ENCODE measurements at regions not wholly inside any gene's neighbourhood (a gene's known extent, or its start where the extent isn't known, plus 50 kb on each side); places are given as distances from the start of the nearest gene placed in this dataset.
"Not testable (repeated sequence)": the region's sequence is repeated elsewhere in the genome, so short reads cannot be mapped to it uniquely, and the experiment has no call there.

- no peak overlapping the region for H3K4ac ChIP-seq (ENCODE audit: low read depth, low read length)
Observed at GRCh38 chr2:237000481-237000880, 85.2 kb upstream of the COPS8 start.

GRCh38 chr2:237005341-237005740, 80.3 kb upstream of the COPS8 start:
- not testable (repeated sequence) for H3K9me3 ChIP-seq (ENCODE audit: insufficient read depth, low read depth, low read length); H2BK12ac ChIP-seq (ENCODE audit: low read length); H4K12ac ChIP-seq (ENCODE audit: low read depth, low read length); H2BK5ac ChIP-seq (ENCODE audit: low read depth, low read length, poor library complexity); H3K79me2 ChIP-seq (ENCODE audit: control insufficient read depth, insufficient read depth, low read length, poor library complexity); H2BK120ac ChIP-seq (ENCODE audit: insufficient read depth, low read length, poor library complexity); H4K91ac ChIP-seq (ENCODE audit: low read depth, low read length); H3K4ac ChIP-seq (ENCODE audit: low read depth, low read length); H3K4me3 ChIP-seq (ENCODE audit: low read depth, low read length); DNase-seq; H2AK5ac ChIP-seq (ENCODE audit: low read length); H3K23ac ChIP-seq (ENCODE audit: low read length); H3K4me2 ChIP-seq (ENCODE audit: low read length); H3K4me1 ChIP-seq (ENCODE audit: control insufficient read depth in 1 of 2, insufficient read depth in 2 of 2, low read length in 2 of 2); H3K27ac ChIP-seq (ENCODE audit: low read depth, low read length); H2AFZ ChIP-seq (ENCODE audit: insufficient read depth, low read length, poor library complexity); H3K18ac ChIP-seq (ENCODE audit: low read length); H3K27me3 ChIP-seq (ENCODE audit: insufficient read depth, low read length); H4K8ac ChIP-seq (ENCODE audit: low read depth, low read length); H3K9ac ChIP-seq (ENCODE audit: low read length); H3K79me1 ChIP-seq (ENCODE audit: low read length); H3K36me3 ChIP-seq (ENCODE audit: control insufficient read depth in 1 of 2, insufficient read depth in 2 of 2, low read length in 2 of 2); H3K14ac ChIP-seq (ENCODE audit: low read length)
- WGBS (ENCODE audit: extremely low coverage, insufficient coverage, insufficient read length), result no CpG with 5 or more reads among the region's 17 CpGs

More at GRCh38 chr2:237000481-237000880, 85.2 kb upstream of the COPS8 start:
- Histone ChIP-seq H3K23ac (ENCODE audit: low read length) (no peak overlapping the region), H3K4me2 (ENCODE audit: low read length) (no peak overlapping the region), H3K9me3 (ENCODE audit: insufficient read depth, low read depth, low read length) (peaks cover 4% of the 10 kb centered on the region), H2BK5ac (ENCODE audit: low read depth, low read length, poor library complexity) (no peak overlapping the region), H3K27ac (ENCODE audit: low read depth, low read length) (no peak overlapping the region), H2AK5ac (ENCODE audit: low read length) (no peak overlapping the region), H3K18ac (ENCODE audit: low read length) (no peak overlapping the region), H2AFZ (ENCODE audit: insufficient read depth, low read length, poor library complexity) (no peak overlapping the region), H3K36me3 (ENCODE audit: control insufficient read depth in 1 of 2, insufficient read depth in 2 of 2, low read length in 2 of 2) (no peaks in the 10 kb centered on the region), H3K14ac (ENCODE audit: low read length) (no peak overlapping the region), H2BK12ac (ENCODE audit: low read length) (no peak overlapping the region), H3K9ac (ENCODE audit: low read length) (no peak overlapping the region), H2BK120ac (ENCODE audit: insufficient read depth, low read length, poor library complexity) (no peak overlapping the region), H3K4me3 (ENCODE audit: low read depth, low read length) (no peak overlapping the region), H3K27me3 (ENCODE audit: insufficient read depth, low read length) (no peaks in the 10 kb centered on the region), H3K79me1 (ENCODE audit: low read length) (no peaks in the 10 kb centered on the region), H3K79me2 (ENCODE audit: control insufficient read depth, insufficient read depth, low read length, poor library complexity) (no peaks in the 10 kb centered on the region), H4K12ac (ENCODE audit: low read depth, low read length) (no peak overlapping the region), H3K4me1 (ENCODE audit: control insufficient read depth in 1 of 2, insufficient read depth in 2 of 2, low read length in 2 of 2) (peaks cover 0 to 3% of the 10 kb centered on the region in 2 experiments), H4K8ac (ENCODE audit: low read depth, low read length) (no peak overlapping the region), H4K91ac (ENCODE audit: low read depth, low read length) (no peak overlapping the region)
- WGBS (ENCODE audit: extremely low coverage, insufficient coverage, insufficient read length), result no CpG with 5 or more reads among the region's 3 CpGs
- DNase-seq, result no peak

DNA sequence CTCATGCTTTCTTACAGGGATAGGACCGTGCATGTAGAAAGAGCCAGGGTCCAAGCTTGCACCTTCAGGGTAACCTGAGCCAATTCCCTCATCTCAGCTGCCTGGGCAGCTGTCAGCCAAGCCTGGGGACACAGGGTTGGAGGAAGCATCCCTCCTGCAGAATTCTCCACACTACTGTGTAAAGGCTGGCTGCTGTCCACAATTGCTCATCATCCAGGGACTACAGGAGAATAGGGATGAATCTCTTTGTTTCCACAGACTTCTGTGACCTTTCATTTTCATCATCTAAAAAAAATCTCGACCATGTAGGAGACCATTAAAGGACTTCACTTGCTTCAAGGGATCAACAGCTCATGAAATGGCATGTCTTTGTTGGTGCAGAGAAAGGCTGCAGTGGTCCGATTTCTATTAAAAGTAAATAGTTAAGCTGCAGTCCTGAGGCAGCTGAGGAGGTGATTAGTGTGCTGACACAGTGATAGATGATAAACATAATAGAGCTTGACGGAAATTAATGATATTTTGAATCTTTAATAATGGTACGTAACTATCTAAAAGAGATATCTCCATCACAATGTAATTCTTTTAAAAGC, 74.4 kb upstream of the COPS8 start:
- H3K4me1 ChIP-seq (ENCODE audit: control insufficient read depth in 1 of 2, insufficient read depth in 2 of 2, low read length in 2 of 2), result peaks cover 7 to 11% of the 10 kb centered on the region in 2 experiments
- no peak for DNase-seq
- no peak overlapping the region for H3K23ac ChIP-seq (ENCODE audit: low read length)
- no peak overlapping the region for H4K12ac ChIP-seq (ENCODE audit: low read depth, low read length)
- H3K79me1 ChIP-seq (ENCODE audit: low read length), result peaks cover 2% of the 10 kb centered on the region
- H3K27me3 ChIP-seq (ENCODE audit: insufficient read depth, low read length), result no peaks in the 10 kb centered on the region
- H3K79me2 ChIP-seq (ENCODE audit: control insufficient read depth, insufficient read depth, low read length, poor library complexity), result no peaks in the 10 kb centered on the region
- no peak overlapping the region for H2BK5ac ChIP-seq (ENCODE audit: low read depth, low read length, poor library complexity)
- H2AK5ac ChIP-seq (ENCODE audit: low read length), result no peak overlapping the region
- no peak overlapping the region for H3K4ac ChIP-seq (ENCODE audit: low read depth, low read length)
- H3K18ac ChIP-seq (ENCODE audit: low read length), result no peak overlapping the region
- no peak overlapping the region for H3K4me3 ChIP-seq (ENCODE audit: low read depth, low read length)
- H3K9ac ChIP-seq (ENCODE audit: low read length), result no peak overlapping the region
- no peak overlapping the region for H3K27ac ChIP-seq (ENCODE audit: low read depth, low read length)
- H3K36me3 ChIP-seq (ENCODE audit: control insufficient read depth in 1 of 2, insufficient read depth in 2 of 2, low read length in 2 of 2), result no peaks in the 10 kb centered on the region
- no peak overlapping the region for H3K14ac ChIP-seq (ENCODE audit: low read length)
- H3K4me2 ChIP-seq (ENCODE audit: low read length), result no peak overlapping the region
- H2BK120ac ChIP-seq (ENCODE audit: insufficient read depth, low read length, poor library complexity), result no peak overlapping the region
- WGBS (ENCODE audit: extremely low coverage, insufficient coverage, insufficient read length), result no CpG with 5 or more reads among the region's 5 CpGs
- no peaks in the 10 kb centered on the region for H3K9me3 ChIP-seq (ENCODE audit: insufficient read depth, low read depth, low read length)
- H2AFZ ChIP-seq (ENCODE audit: insufficient read depth, low read length, poor library complexity), result no peak overlapping the region
- no peak overlapping the region for H2BK12ac ChIP-seq (ENCODE audit: low read length)
- H4K8ac ChIP-seq (ENCODE audit: low read depth, low read length), result no peak overlapping the region
- H4K91ac ChIP-seq (ENCODE audit: low read depth, low read length), result no peak overlapping the region

DNA sequence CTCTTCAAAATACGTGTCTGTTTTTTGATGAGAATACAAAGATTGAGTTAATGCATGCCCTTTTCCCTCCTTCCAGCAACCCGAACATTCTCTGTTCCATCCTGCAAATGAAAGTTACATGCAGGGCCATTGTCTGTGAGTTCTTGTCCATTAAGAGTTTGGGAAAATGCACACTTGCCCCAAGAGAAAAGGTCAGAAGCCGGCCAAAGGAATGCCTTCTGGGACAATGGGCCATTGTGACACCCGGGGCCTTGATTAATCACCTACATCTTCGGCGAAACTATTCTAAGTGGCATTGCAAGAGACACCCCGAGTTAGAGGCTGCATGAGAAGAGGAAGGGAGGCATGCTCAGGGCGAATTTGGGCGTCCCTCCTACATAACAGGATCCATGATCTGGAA, 73.7 kb upstream of the COPS8 start:
- Histone ChIP-seq H3K4me3 (ENCODE audit: low read depth, low read length) (no peak overlapping the region), H4K91ac (ENCODE audit: low read depth, low read length) (no peak overlapping the region), H3K14ac (ENCODE audit: low read length) (no peak overlapping the region), H3K4ac (ENCODE audit: low read depth, low read length) (no peak overlapping the region), H2AFZ (ENCODE audit: insufficient read depth, low read length, poor library complexity) (no peak overlapping the region), H3K4me2 (ENCODE audit: low read length) (no peak overlapping the region), H3K23ac (ENCODE audit: low read length) (no peak overlapping the region), H3K18ac (ENCODE audit: low read length) (no peak overlapping the region), H3K9ac (ENCODE audit: low read length) (no peak overlapping the region), H3K79me2 (ENCODE audit: control insufficient read depth, insufficient read depth, low read length, poor library complexity) (no peaks in the 10 kb centered on the region), H3K79me1 (ENCODE audit: low read length) (peaks cover 2% of the 10 kb centered on the region), H3K9me3 (ENCODE audit: insufficient read depth, low read depth, low read length) (peaks cover 2% of the 10 kb centered on the region), H4K12ac (ENCODE audit: low read depth, low read length) (no peak overlapping the region), H2AK5ac (ENCODE audit: low read length) (no peak overlapping the region), H2BK5ac (ENCODE audit: low read depth, low read length, poor library complexity) (no peak overlapping the region), H4K8ac (ENCODE audit: low read depth, low read length) (no peak overlapping the region), H3K27me3 (ENCODE audit: insufficient read depth, low read length) (no peaks in the 10 kb centered on the region), H3K36me3 (ENCODE audit: control insufficient read depth in 1 of 2, insufficient read depth in 2 of 2, low read length in 2 of 2) (no peaks in the 10 kb centered on the region), H2BK120ac (ENCODE audit: insufficient read depth, low read length, poor library complexity) (no peak overlapping the region), H3K27ac (ENCODE audit: low read depth, low read length) (no peak overlapping the region), H2BK12ac (ENCODE audit: low read length) (no peak overlapping the region), H3K4me1 (ENCODE audit: control insufficient read depth in 1 of 2, insufficient read depth in 2 of 2, low read length in 2 of 2) (peaks cover 7 to 13% of the 10 kb centered on the region in 2 experiments)
- no CpG with 5 or more reads among the region's 9 CpGs for WGBS (ENCODE audit: extremely low coverage, insufficient coverage, insufficient read length)
- DNase-seq, result no peak
